HG03039 (cell line): ENCODE measurements at regions not wholly inside any gene's neighbourhood (a gene's known extent, or its start where the extent isn't known, plus 50 kb on each side); places are given as distances from the start of the nearest gene placed in this dataset.
"Not testable (repeated sequence)": the region's sequence is repeated elsewhere in the genome, so short reads cannot be mapped to it uniquely, and the experiment has no call there.

Source experiments
- ATAC-seq: cut with Tn5 transposase; IDR thresholded peaks from one replicate; pipeline ENCODE4 v1.9.1; 2021; ENCODE audit warnings: mild to moderate bottlenecking, moderate library complexity; ENCODE audit not compliant: unreplicated experiment

DNA sequence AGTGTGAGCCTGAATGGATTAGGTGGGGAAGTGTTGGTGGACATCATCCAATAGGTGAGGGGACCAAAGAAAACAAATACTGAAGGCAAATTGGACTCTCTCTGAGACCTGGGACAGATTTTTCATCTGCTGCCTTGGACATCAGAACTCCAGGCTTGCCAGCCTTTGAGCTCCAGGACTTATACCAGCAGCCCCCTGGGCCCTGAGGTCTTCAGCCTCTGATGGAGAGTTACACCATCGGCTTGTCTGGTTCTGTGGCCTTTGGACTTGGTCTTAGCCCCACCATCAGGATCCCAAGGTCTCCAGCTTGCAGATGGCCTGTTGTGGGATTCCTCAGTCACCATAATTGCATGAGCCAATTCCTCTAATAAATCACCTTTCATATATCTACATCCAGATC is 80.8 kb upstream of the SLC8A3 start:
- ATAC-seq = no peak

DNA sequence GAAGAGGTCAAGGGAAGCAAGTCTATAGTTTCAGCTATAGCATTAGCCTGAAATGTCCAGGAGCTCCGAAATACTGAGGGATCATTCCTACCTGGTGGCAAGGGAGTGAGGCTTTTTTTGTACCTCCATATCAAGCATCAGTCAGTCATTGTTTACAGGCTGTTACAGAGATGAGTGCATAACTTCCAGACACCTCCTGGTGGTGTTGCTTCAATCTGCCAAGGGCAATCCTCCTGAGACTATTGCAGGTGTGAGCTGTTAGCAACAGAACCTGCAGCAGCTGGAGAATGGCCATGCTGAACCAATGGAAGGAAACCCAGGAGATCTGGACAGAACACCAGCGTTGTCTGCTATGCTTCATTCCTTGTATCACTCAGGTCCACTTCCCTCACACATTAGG is 80.0 kb upstream of the SLC8A3 start:
- ATAC-seq = no peak

DNA sequence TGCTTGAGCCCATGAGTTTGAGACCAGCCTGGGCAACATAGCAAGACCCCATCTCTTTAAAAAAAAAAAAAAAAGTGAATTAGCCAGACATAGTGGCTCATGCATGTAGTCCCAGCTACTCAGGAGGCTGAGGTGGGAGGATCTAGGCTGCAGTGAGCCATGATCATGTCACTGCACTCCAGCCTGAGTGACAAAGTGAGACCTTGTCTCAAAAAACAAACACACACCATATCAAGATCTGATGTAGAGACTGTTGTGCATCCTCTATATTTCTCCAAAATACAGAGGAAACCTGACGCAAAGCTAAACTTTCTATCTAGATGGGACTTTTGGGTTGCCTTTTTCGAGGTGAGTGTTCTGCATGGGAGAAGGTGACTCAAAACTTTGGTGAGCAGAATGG is 77.4 kb upstream of the SLC8A3 start:
- ATAC-seq = no peak

DNA sequence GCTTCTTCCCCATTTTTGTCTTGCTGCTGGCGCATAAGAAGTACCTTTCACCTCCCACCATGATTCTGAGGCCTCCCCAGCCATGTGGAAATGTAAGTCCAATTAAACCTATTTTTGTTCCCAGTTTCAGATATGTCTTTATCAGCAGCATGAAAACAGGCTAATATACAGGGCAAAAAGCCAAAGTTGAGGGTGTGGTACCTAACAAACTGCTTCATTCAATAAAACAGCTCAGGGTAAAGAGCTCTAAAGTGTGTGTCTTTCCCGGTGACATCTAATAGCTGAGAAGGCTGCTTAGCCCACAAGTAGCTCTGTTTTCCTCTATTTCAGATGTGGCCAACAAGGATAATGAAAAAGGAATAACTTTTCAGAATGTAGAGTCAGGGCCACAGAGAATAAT is 76.7 kb upstream of the SLC8A3 start:
- no peak for ATAC-seq

DNA sequence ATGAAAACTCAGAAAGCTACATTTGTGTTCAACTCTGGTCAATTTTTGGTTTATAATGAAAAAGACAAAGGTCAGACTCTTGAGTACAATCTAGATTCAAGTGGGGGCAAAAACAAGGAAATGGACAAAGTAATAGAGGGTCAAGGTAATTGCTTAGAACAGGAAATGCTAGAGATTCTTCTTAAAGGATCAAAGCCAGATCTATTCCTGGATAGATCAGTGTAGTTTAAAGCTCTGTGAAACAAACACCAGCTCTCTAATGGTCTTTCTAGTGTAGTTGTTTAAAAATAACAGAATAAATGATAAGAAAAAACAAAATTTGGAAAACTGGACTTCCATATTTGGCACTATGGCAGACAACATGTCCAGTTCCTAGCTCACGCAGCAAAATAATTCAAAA is 70.7 kb upstream of the SLC8A3 start:
- ATAC-seq = no peak

DNA sequence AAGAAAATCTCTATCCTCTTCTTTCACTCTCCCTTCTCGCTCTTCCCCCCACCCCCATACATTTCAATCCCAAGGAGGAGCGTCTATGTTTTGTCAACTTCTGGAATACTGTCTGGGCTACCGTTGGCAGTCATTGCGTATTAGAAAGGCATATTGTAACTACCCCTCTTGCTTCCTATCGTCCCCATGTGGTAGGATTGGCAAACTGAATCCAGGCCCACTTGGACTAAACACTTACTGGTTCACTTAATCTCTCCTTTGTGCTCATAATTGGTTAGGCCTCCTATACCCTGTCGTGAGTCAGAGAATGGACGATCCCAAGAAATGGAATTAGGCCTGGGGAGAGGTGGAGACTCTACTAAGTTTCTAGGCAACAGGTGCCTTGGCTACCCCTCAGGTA is 68.8 kb upstream of the SLC8A3 start:
- no peak for ATAC-seq

DNA sequence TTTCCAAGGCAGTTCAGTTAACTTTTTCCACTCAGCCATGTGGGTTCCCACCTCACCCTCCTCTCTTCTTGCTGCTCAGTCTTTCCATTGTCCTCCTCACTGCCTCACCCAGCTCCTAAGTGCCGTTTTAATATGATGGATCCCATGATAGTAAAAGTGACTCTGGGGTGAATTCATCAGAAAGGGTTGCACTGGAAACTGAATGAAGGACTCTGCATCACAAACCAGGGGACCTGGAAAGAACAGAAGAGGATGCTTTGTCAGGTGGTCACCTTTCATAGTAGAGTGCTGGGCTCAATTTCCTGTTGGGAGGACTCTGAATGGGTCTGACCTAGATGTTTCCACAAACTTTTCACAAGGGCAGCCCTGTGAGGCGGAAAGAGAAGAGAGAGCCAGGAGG is 67.8 kb upstream of the SLC8A3 start:
- no peak for ATAC-seq

DNA sequence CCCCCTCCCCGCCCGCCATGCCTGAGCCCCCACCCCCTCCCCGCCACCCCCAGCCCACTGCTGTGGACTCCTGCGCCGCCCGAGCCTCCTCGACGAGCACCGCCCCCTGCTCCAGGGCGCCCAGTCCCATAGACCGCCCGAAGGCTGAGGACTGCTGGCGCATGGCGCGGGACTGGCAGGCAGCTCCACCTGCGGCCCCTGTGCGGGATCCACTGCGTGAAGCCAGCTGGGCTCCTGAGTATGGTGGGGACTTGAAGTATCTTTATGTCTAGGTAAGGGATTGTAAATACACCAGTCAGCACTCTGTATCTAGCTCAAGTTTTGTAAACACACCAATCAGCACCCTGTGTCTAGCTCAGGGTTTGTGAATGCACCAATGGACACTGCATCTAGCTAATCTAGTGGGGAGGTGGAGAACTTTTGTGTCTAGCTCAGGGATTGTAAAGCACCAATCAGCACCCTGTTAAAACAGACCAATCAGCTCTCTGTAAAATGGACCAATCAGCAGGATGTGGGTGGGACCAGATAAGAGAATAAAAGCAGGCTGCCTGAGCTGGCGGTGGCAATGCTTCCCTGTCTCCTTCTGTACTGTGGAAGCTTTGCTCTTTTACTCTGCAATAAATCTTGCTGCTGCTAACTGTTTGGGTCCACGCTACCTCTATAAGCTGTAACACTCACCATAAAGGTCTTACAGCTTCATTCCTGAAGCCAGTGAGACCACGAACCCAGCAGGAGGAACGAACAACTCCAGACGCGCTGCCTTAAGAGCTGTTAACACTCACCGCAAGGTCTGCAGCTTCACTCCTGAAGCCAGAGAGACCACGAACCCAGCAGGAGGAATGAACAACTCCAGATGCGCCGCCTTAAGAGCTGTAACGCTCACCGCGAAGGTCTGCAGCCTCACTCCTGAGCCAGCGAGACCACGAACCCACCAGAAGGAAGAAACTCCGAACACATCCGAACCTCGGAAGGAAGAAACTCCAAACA is 66.6 kb upstream of the SLC8A3 start:
- ATAC-seq = not testable (repeated sequence)

DNA sequence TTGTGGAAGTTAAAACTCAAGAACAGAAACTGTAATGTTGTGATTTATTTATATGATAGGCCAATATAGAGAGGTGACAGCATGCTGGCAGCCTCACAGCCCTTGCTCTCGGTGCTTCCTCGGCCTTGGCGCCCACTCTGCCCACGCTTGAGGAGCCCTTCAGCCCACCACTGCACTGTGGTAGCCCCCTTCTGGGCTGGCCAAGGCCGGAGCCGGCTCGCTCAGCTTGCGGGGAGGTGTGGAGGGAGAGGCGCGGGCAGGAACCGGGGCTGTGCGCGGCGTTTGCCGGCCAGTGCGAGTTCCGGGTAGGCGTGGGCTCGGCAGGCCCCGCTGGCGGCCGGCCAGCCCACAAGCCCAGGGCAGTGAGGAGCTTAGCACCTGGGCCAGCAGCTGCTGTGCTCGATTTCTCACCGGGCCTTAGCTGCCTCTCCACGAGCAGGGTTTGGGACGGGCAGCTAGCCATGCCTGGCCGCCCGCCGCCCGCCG is 65.8 kb upstream of the SLC8A3 start:
- ATAC-seq = no peak

DNA sequence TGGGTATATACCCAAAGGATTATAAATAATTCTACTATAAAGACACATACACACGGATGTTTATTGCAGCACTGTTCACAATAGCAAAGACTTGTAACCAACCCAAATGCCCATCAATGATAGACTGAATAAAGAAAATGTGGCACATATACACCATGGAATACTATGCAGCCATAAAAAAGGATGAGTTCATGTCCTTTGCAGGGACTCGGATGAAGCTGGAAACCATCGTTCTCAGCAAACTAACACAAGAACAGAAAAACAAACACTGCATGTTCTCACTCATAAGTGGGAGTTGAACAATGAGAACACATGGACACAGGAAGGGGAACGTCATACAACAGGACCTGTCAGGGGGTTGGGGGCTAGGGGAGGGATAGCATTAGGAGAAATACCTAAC is 64.8 kb upstream of the SLC8A3 start:
- not testable (repeated sequence) for ATAC-seq

DNA sequence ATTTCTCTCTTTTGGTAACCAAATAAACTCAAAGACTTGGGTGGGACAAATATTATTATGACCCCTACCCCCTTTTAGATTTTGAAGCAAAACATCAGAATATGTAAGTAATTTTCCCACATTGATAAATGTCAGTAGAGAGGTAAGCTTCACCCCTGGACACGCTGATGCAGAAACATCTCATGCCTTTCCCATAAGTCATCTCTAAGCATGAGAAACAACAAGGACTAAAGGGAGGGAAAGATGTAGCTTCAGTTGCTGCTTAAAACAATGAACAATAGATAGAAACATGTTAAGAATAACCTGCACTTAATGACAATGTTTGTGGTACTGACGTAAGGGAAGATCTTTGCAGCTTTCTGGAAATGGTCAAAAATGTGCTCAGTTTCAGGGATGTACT is 56.3 kb upstream of the SLC8A3 start:
- no peak for ATAC-seq

DNA sequence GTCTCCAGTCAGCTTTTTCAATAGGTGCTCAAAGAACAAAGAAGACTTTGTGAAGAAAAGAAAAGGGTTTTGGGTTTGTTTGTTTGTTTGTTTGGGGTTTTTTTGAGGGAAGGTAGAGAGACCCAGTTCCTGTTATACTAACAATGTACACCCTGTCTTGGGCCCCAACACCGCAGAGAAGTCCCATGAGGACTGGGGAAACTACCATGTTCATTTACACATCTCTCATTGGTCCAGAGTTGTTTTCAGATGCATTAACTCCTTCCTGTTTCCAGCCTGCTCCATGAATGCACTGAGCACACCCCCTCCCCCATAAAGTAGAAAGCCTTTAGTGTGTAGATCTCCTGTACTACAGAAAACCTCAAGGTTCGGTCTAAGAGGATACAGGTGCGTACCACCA is 51.1 kb upstream of the SLC8A3 start:
- peak; percentile 77 for ATAC-seq

DNA sequence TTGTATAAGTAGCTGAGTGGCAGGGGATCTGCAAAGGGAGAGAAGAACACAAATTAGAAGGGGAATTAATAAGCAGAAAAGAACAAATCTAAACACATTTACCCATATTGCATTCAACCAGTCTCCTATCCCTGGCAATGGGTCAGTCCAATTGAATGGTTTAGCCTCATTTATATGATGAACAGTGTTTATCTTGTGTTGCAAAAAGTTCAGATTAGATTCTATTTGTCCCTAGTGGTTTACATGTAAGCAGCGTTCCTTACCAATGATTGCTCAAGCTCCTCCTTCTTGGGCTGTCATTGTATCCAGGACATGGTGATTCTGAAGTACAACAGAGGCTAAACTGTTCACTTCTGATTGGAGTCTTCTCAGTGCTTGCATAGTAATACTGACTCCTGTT is 49.9 kb upstream of the SLC8A3 start:
- not testable (repeated sequence) for ATAC-seq
